DND-41 (cell line): ENCODE measurements at regions not wholly inside any gene's neighbourhood (a gene's known extent, or its start where the extent isn't known, plus 50 kb on each side); places are given as distances from the start of the nearest gene placed in this dataset.

ENCODE experiments used
- EZH2 ChIP-seq: IDR thresholded peaks from 3 replicates; pipeline ENCODE4 v1.6.1; 2012; ENCODE audit warnings: borderline replicate concordance, low read depth, mild to moderate bottlenecking, moderate library complexity, low read length, inconsistent platforms; ENCODE audit not compliant: severe bottlenecking
- TF ChIP-seq, protein P1 (sequence below): IDR thresholded peaks from 2 replicates; pipeline ENCODE4 v1.5.1; 2012; ENCODE audit warnings: borderline replicate concordance, low read length, moderate library complexity, mild to moderate bottlenecking; ENCODE audit not compliant: poor library complexity, severe bottlenecking; ENCODE audit errors: extremely low read depth

- TF ChIP-seq, protein P1, sequence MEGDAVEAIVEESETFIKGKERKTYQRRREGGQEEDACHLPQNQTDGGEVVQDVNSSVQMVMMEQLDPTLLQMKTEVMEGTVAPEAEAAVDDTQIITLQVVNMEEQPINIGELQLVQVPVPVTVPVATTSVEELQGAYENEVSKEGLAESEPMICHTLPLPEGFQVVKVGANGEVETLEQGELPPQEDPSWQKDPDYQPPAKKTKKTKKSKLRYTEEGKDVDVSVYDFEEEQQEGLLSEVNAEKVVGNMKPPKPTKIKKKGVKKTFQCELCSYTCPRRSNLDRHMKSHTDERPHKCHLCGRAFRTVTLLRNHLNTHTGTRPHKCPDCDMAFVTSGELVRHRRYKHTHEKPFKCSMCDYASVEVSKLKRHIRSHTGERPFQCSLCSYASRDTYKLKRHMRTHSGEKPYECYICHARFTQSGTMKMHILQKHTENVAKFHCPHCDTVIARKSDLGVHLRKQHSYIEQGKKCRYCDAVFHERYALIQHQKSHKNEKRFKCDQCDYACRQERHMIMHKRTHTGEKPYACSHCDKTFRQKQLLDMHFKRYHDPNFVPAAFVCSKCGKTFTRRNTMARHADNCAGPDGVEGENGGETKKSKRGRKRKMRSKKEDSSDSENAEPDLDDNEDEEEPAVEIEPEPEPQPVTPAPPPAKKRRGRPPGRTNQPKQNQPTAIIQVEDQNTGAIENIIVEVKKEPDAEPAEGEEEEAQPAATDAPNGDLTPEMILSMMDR: no peak
- TF ChIP-seq EZH2: no peak
These were observed 80.3 kb upstream of the KCNMB2 start for GRCh38 chr3:178455946-178456345.
